ENCODE measurements at regions not wholly inside any gene's neighbourhood (a gene's known extent, or its start where the extent isn't known, plus 50 kb on each side); places are given as distances from the start of the nearest gene placed in this dataset.
A peak's percentile ranks its signal among the peaks of the same experiment; 100 is the strongest.

DNA sequence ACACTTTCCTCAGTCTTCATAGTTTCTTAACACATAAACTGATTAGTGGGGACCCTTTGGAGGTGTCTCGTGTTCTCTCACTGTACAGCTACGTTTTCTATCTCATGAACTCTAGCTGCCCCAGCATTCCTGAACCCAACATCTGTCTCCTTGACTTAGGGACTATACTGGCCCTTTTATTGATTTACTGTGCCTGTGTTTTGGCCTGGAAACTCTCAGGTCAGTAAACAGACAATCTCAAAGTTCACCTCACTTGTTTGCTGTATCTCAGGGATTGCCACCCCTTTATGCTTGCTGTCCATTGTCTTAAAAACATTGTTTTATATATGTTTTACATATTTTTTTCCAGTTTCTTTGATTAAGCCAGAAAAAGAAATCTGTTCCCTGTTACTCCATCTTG, 222.8 kb downstream of the FAM170A start (continued):
- TF ChIP-seq, protein P1, sequence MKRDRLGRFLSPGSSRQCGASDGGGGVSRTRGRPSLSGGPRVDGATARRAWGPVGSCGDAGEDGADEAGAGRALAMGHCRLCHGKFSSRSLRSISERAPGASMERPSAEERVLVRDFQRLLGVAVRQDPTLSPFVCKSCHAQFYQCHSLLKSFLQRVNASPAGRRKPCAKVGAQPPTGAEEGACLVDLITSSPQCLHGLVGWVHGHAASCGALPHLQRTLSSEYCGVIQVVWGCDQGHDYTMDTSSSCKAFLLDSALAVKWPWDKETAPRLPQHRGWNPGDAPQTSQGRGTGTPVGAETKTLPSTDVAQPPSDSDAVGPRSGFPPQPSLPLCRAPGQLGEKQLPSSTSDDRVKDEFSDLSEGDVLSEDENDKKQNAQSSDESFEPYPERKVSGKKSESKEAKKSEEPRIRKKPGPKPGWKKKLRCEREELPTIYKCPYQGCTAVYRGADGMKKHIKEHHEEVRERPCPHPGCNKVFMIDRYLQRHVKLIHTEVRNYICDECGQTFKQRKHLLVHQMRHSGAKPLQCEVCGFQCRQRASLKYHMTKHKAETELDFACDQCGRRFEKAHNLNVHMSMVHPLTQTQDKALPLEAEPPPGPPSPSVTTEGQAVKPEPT (CRISPR knock-in tag; IDR thresholded peaks at IDR 0.05; ENCODE audit: low read depth), result no peak
- peak; percentile 82 for TF ChIP-seq BCL6 (CRISPR knock-in tag; IDR thresholded peaks at IDR 0.05)
- TF ChIP-seq TARDBP (CRISPR knock-in tag; IDR thresholded peaks at IDR 0.05), result peak; percentile 31; the same call in 1 of the 2 replicates
- no peak for TF ChIP-seq ZBTB1 (CRISPR knock-in tag; IDR thresholded peaks at IDR 0.05; ENCODE audit: borderline replicate concordance)
- TF ChIP-seq MIXL1 (CRISPR knock-in tag; IDR thresholded peaks at IDR 0.05), result no peak
- TF ChIP-seq, protein P2, sequence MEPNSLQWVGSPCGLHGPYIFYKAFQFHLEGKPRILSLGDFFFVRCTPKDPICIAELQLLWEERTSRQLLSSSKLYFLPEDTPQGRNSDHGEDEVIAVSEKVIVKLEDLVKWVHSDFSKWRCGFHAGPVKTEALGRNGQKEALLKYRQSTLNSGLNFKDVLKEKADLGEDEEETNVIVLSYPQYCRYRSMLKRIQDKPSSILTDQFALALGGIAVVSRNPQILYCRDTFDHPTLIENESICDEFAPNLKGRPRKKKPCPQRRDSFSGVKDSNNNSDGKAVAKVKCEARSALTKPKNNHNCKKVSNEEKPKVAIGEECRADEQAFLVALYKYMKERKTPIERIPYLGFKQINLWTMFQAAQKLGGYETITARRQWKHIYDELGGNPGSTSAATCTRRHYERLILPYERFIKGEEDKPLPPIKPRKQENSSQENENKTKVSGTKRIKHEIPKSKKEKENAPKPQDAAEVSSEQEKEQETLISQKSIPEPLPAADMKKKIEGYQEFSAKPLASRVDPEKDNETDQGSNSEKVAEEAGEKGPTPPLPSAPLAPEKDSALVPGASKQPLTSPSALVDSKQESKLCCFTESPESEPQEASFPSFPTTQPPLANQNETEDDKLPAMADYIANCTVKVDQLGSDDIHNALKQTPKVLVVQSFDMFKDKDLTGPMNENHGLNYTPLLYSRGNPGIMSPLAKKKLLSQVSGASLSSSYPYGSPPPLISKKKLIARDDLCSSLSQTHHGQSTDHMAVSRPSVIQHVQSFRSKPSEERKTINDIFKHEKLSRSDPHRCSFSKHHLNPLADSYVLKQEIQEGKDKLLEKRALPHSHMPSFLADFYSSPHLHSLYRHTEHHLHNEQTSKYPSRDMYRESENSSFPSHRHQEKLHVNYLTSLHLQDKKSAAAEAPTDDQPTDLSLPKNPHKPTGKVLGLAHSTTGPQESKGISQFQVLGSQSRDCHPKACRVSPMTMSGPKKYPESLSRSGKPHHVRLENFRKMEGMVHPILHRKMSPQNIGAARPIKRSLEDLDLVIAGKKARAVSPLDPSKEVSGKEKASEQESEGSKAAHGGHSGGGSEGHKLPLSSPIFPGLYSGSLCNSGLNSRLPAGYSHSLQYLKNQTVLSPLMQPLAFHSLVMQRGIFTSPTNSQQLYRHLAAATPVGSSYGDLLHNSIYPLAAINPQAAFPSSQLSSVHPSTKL (CRISPR knock-in tag; IDR thresholded peaks at IDR 0.05), result peak; percentile 87
- TF ChIP-seq, protein P3, sequence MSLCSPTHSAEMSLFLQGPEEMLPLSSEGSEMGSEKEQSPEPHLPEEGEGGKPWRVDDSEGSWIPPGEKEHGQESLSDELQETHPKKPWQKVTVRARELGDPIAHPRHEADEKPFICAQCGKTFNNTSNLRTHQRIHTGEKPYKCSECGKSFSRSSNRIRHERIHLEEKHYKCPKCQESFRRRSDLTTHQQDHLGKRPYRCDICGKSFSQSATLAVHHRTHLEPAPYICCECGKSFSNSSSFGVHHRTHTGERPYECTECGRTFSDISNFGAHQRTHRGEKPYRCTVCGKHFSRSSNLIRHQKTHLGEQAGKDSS (CRISPR knock-in tag; IDR thresholded peaks at IDR 0.05; ENCODE audit: borderline replicate concordance, low read depth), result no peak
- TF ChIP-seq RBM39 (IDR thresholded peaks at IDR 0.05; ENCODE audit: low read depth, low read length, poor library complexity, severe bottlenecking), result no peak
- no peak for TF ChIP-seq NONO (IDR thresholded peaks at IDR 0.05)
- no peak for TF ChIP-seq NONO (CRISPR knock-in tag; conservative IDR thresholded peaks at IDR 0.05)
- no peak for TF ChIP-seq ZFP36 (IDR thresholded peaks at IDR 0.05; ENCODE audit: borderline replicate concordance, low read depth, low read length, partially characterized antibody)
- TF ChIP-seq STAG1 (CRISPR knock-in tag; IDR thresholded peaks at IDR 0.05), result no peak
- TF ChIP-seq ZNF549 (CRISPR knock-in tag; IDR thresholded peaks at IDR 0.05), result no peak
- no peak for TF ChIP-seq POLR2AphosphoS2 (IDR thresholded peaks at IDR 0.05; ENCODE audit: low read depth, low read length)
- TF ChIP-seq MAFK (conservative IDR thresholded peaks at IDR 0.05 in 1 of 2, IDR thresholded peaks at IDR 0.05 in 1 of 2; ENCODE audit: low read length in 2 of 2), result no peak
- peak; percentile 87 for TF ChIP-seq RARA (CRISPR knock-in tag; IDR thresholded peaks at IDR 0.05)
- TF ChIP-seq, protein P4, sequence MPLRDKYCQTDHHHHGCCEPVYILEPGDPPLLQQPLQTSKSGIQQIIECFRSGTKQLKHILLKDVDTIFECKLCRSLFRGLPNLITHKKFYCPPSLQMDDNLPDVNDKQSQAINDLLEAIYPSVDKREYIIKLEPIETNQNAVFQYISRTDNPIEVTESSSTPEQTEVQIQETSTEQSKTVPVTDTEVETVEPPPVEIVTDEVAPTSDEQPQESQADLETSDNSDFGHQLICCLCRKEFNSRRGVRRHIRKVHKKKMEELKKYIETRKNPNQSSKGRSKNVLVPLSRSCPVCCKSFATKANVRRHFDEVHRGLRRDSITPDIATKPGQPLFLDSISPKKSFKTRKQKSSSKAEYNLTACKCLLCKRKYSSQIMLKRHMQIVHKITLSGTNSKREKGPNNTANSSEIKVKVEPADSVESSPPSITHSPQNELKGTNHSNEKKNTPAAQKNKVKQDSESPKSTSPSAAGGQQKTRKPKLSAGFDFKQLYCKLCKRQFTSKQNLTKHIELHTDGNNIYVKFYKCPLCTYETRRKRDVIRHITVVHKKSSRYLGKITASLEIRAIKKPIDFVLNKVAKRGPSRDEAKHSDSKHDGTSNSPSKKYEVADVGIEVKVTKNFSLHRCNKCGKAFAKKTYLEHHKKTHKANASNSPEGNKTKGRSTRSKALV (CRISPR knock-in tag; IDR thresholded peaks at IDR 0.05), result no peak
- no peak for TF ChIP-seq IRF2 (CRISPR knock-in tag; IDR thresholded peaks at IDR 0.05)
- no peak for TF ChIP-seq PITX1 (CRISPR knock-in tag; IDR thresholded peaks at IDR 0.05)
- no peak for TF ChIP-seq ZFYVE20 (CRISPR knock-in tag; IDR thresholded peaks at IDR 0.05; ENCODE audit: borderline replicate concordance, low read depth)
- no peak for TF ChIP-seq PTBP1 (IDR thresholded peaks at IDR 0.05; ENCODE audit: low read depth, low read length, poor library complexity, severe bottlenecking)
- no peak for TF ChIP-seq ZNF790 (CRISPR knock-in tag; IDR thresholded peaks at IDR 0.05; ENCODE audit: borderline replicate concordance)
- TF ChIP-seq RBFOX2 (IDR thresholded peaks at IDR 0.05; ENCODE audit: low read depth, low read length), result no peak

Measured in HepG2 (cell line).